ENCODE measurements at regions not wholly inside any gene's neighbourhood (a gene's known extent, or its start where the extent isn't known, plus 50 kb on each side); places are given as distances from the start of the nearest gene placed in this dataset.
"Not testable (repeated sequence)": the region's sequence is repeated elsewhere in the genome, so short reads cannot be mapped to it uniquely, and the experiment has no call there.

DNA sequence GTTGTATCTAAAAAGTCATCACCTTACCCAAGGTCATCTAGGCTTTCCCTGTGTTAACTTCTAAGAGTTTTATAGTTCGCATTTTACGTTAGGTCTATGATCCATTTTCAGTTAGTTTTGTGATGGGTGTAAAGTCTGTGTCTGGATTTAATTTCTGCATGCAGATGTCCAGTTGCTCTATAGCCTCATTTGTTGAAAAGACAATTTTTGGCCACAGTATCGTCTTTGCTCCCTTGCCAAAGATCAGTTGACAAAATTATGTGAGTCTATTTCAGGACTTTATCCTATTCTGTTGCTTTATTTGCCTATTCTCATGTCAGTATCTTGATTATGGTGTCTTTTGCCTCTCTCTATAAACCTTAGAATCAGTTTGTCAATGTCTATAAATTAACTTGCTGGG lies 85.1 kb downstream of the METRNL start:
- DNase-seq, result no peak
- FAIRE-seq, result no peak
- Histone ChIP-seq H3K9me3 (ENCODE audit: control insufficient read depth in 2 of 3, insufficient read depth in 1 of 3, low read length in 3 of 3) (no peaks in the 10 kb centered on the region), H3K4me3 (ENCODE audit: low read length in 3 of 3) (no peak overlapping the region), H3K9ac (ENCODE audit: low read length in 3 of 3) (no peak overlapping the region), H3K36me3 (ENCODE audit: control insufficient read depth in 2 of 3, insufficient read depth in 3 of 3, low read length in 3 of 3) (no peaks in the 10 kb centered on the region), H3K27ac (ENCODE audit: low read depth in 2 of 2, low read length in 2 of 2) (no peak overlapping the region), H3K27me3 (ENCODE audit: control insufficient read depth, insufficient read depth, low read length) (no peaks in the 10 kb centered on the region), H3K4me1 (ENCODE audit: control insufficient read depth in 2 of 3, insufficient read depth in 2 of 3, low read depth in 1 of 3, low read length in 3 of 3) (no peaks in the 10 kb centered on the region)
- intact Hi-C loops (cut with DNase I), result no loop called here
- TF ChIP-seq CTCF (IDR thresholded peaks at IDR 0.05; ENCODE audit: borderline replicate concordance, extremely low read depth, insufficient read depth), result no peak

- H3K9me3 ChIP-seq (ENCODE audit: control insufficient read depth in 2 of 3, insufficient read depth in 1 of 3, low read length in 3 of 3), result no peaks in the 10 kb centered on the region
- no peak for TF ChIP-seq CTCF (IDR thresholded peaks at IDR 0.05; ENCODE audit: borderline replicate concordance, extremely low read depth, insufficient read depth)
- DNase-seq (no peak), FAIRE-seq (no peak)
- H3K9ac ChIP-seq (ENCODE audit: low read length in 3 of 3), result no peak overlapping the region
- intact Hi-C loops (cut with DNase I), result no loop called here
- no peak overlapping the region for H3K4me3 ChIP-seq (ENCODE audit: low read length in 3 of 3)
- no peaks in the 10 kb centered on the region for H3K36me3 ChIP-seq (ENCODE audit: control insufficient read depth in 2 of 3, insufficient read depth in 3 of 3, low read length in 3 of 3)
- no peaks in the 10 kb centered on the region for H3K4me1 ChIP-seq (ENCODE audit: control insufficient read depth in 2 of 3, insufficient read depth in 2 of 3, low read depth in 1 of 3, low read length in 3 of 3)
- no peak overlapping the region for H3K27ac ChIP-seq (ENCODE audit: low read depth in 2 of 2, low read length in 2 of 2)
- no peaks in the 10 kb centered on the region for H3K27me3 ChIP-seq (ENCODE audit: control insufficient read depth, insufficient read depth, low read length)
Measured at GRCh38 chr17:83170571-83171260, 91.3 kb downstream of the METRNL start.

GRCh38 chr17:83171661-83172060 lies 92.3 kb downstream of the METRNL start:
- intact Hi-C loops (cut with DNase I), result no loop called here
- no peaks in the 10 kb centered on the region for H3K9me3 ChIP-seq (ENCODE audit: control insufficient read depth in 2 of 3, insufficient read depth in 1 of 3, low read length in 3 of 3)
- no peaks in the 10 kb centered on the region for H3K36me3 ChIP-seq (ENCODE audit: control insufficient read depth in 2 of 3, insufficient read depth in 3 of 3, low read length in 3 of 3)
- no peak for TF ChIP-seq CTCF (IDR thresholded peaks at IDR 0.05; ENCODE audit: borderline replicate concordance, extremely low read depth, insufficient read depth)
- no peak overlapping the region for H3K9ac ChIP-seq (ENCODE audit: low read length in 3 of 3)
- DNase-seq, result peak in 2 of 5 donors; percentile 27 to 59
- H3K4me3 ChIP-seq (ENCODE audit: low read length in 3 of 3), result no peak overlapping the region
- H3K27ac ChIP-seq (ENCODE audit: low read depth in 2 of 2, low read length in 2 of 2), result no peak overlapping the region
- FAIRE-seq, result no peak
- no peaks in the 10 kb centered on the region for H3K27me3 ChIP-seq (ENCODE audit: control insufficient read depth, insufficient read depth, low read length)
- no peaks in the 10 kb centered on the region for H3K4me1 ChIP-seq (ENCODE audit: control insufficient read depth in 2 of 3, insufficient read depth in 2 of 3, low read depth in 1 of 3, low read length in 3 of 3)

DNA sequence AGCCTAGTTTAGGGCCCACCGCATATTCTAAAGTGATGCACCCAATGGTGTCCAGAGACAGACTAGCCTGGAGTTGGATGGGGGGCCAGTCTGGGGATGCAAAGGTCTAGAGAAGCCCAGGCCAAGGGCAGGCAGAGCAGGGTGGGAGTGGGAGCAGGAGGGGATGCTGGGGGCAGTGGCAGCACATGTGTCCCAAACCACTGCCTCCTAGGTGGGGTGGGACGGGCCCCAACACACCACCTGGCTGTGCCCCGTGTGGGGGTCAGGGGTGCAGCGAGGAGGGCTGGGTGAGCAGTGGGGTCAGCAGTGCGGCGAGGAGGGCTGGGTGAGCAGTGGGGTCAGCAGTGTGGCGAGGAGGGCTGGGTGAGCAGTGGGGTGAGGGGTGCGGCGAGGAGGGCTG lies 92.7 kb downstream of the METRNL start:
- DNase-seq, result peak in 2 of 5 donors; percentile 30 to 66
- intact Hi-C loops (cut with DNase I); H3K4me3 ChIP-seq (ENCODE audit: low read length in 3 of 3); H3K27ac ChIP-seq (ENCODE audit: low read depth in 2 of 2, low read length in 2 of 2); FAIRE-seq; H3K4me1 ChIP-seq (ENCODE audit: control insufficient read depth in 2 of 3, insufficient read depth in 2 of 3, low read depth in 1 of 3, low read length in 3 of 3); H3K27me3 ChIP-seq (ENCODE audit: control insufficient read depth, insufficient read depth, low read length); H3K9ac ChIP-seq (ENCODE audit: low read length in 3 of 3); H3K9me3 ChIP-seq (ENCODE audit: control insufficient read depth in 2 of 3, insufficient read depth in 1 of 3, low read length in 3 of 3); H3K36me3 ChIP-seq (ENCODE audit: control insufficient read depth in 2 of 3, insufficient read depth in 3 of 3, low read length in 3 of 3): not testable (repeated sequence)

GRCh38 chr17:83172646-83173045 lies 93.2 kb downstream of the METRNL start:
- H3K4me1 ChIP-seq (ENCODE audit: control insufficient read depth in 2 of 3, insufficient read depth in 2 of 3, low read depth in 1 of 3, low read length in 3 of 3); H3K9ac ChIP-seq (ENCODE audit: low read length in 3 of 3); intact Hi-C loops (cut with DNase I); H3K36me3 ChIP-seq (ENCODE audit: control insufficient read depth in 2 of 3, insufficient read depth in 3 of 3, low read length in 3 of 3); H3K4me3 ChIP-seq (ENCODE audit: low read length in 3 of 3); H3K27me3 ChIP-seq (ENCODE audit: control insufficient read depth, insufficient read depth, low read length); DNase-seq; FAIRE-seq; H3K9me3 ChIP-seq (ENCODE audit: control insufficient read depth in 2 of 3, insufficient read depth in 1 of 3, low read length in 3 of 3); H3K27ac ChIP-seq (ENCODE audit: low read depth in 2 of 2, low read length in 2 of 2): not testable (repeated sequence)

- DNase-seq, result peak in 1 of 5 donors; percentile 57
- H3K9ac ChIP-seq (ENCODE audit: low read length in 3 of 3); H3K9me3 ChIP-seq (ENCODE audit: control insufficient read depth in 2 of 3, insufficient read depth in 1 of 3, low read length in 3 of 3); H3K4me1 ChIP-seq (ENCODE audit: control insufficient read depth in 2 of 3, insufficient read depth in 2 of 3, low read depth in 1 of 3, low read length in 3 of 3); H3K27ac ChIP-seq (ENCODE audit: low read depth in 2 of 2, low read length in 2 of 2); H3K36me3 ChIP-seq (ENCODE audit: control insufficient read depth in 2 of 3, insufficient read depth in 3 of 3, low read length in 3 of 3); intact Hi-C loops (cut with DNase I); FAIRE-seq; H3K27me3 ChIP-seq (ENCODE audit: control insufficient read depth, insufficient read depth, low read length); H3K4me3 ChIP-seq (ENCODE audit: low read length in 3 of 3): not testable (repeated sequence)
Measured at GRCh38 chr17:83173180-83173913, 93.9 kb downstream of the METRNL start.
